DND-41 (cell line): ENCODE measurements at regions not wholly inside any gene's neighbourhood (a gene's known extent, or its start where the extent isn't known, plus 50 kb on each side); places are given as distances from the start of the nearest gene placed in this dataset.

Source experiments
- ATAC-seq: fragments of 200-7000 bp; cut with Tn5 transposase; 3 replicates; pipeline ENCODE4 v1.9.1; 2021; ENCODE audit warnings: low read depth; ENCODE audit not compliant: insufficient read depth
- DNase-seq: peaks from one replicate; pipeline ENCODE4 v3.0.0-alpha.2; 2020
- H2AFZ ChIP-seq: 2 replicates; pipeline ENCODE4 v1.6.0; 2012; ENCODE audit warnings: low read depth, low read length
- H3K27ac ChIP-seq: 2 replicates; pipeline ENCODE4 v1.5.1; 2012; ENCODE audit warnings: low read length, inconsistent platforms
- H3K27me3 ChIP-seq: fragments of 200-600 bp; sonication (generic); 2 replicates; pipeline ENCODE4 v1.6.0; 2012; ENCODE audit warnings: low read length, mild to moderate bottlenecking, inconsistent platforms; ENCODE audit not compliant: insufficient read depth, poor library complexity
- H3K36me3 ChIP-seq: 2 replicates; pipeline ENCODE4 v1.5.1; 2012; ENCODE audit warnings: low read length, inconsistent platforms; ENCODE audit not compliant: insufficient read depth
- H3K4me1 ChIP-seq: 2 replicates; pipeline ENCODE4 v1.5.1; 2012; ENCODE audit warnings: mild to moderate bottlenecking, low read length; ENCODE audit not compliant: insufficient read depth
- H3K4me2 ChIP-seq: 2 replicates; pipeline ENCODE4 v1.6.0; 2012; ENCODE audit warnings: mild to moderate bottlenecking, moderate library complexity, low read length, inconsistent platforms; ENCODE audit not compliant: insufficient read depth
- H3K4me3 ChIP-seq, 2 experiments: fragments of 200-600 bp in 1 of 2; shearing (Covaris generic) in 1 of 2; 2 replicates each; pipeline ENCODE4 v1.5.1; 2012 to 2016; ENCODE audit warnings: inconsistent platforms in 2 of 2, low read length in 2 of 2, mild to moderate bottlenecking in 2 of 2, low read depth in 1 of 2, moderate library complexity in 1 of 2
- H3K79me2 ChIP-seq: 2 replicates; pipeline ENCODE4 v1.6.0; 2012; ENCODE audit warnings: low read length, inconsistent platforms; ENCODE audit not compliant: insufficient read depth
- H3K9ac ChIP-seq: 2 replicates; pipeline ENCODE4 v1.6.0; 2012; ENCODE audit warnings: low read depth, mild to moderate bottlenecking, inconsistent platforms, low read length, moderate library complexity
- H3K9me3 ChIP-seq: 2 replicates; pipeline ENCODE4 v1.5.1; 2012; ENCODE audit warnings: low read length, moderate library complexity, mild to moderate bottlenecking, inconsistent platforms; ENCODE audit not compliant: insufficient read depth, severe bottlenecking
- H4K20me1 ChIP-seq: 2 replicates; pipeline ENCODE4 v1.6.0; 2012; ENCODE audit warnings: low read length; ENCODE audit not compliant: insufficient read depth
- CTCF ChIP-seq: IDR thresholded peaks from 2 replicates; pipeline ENCODE4 v1.5.1; 2012; ENCODE audit warnings: borderline replicate concordance, low read length, moderate library complexity, mild to moderate bottlenecking; ENCODE audit not compliant: poor library complexity, severe bottlenecking; ENCODE audit errors: extremely low read depth
- EZH2 ChIP-seq: IDR thresholded peaks from 3 replicates; pipeline ENCODE4 v1.6.1; 2012; ENCODE audit warnings: borderline replicate concordance, low read depth, mild to moderate bottlenecking, moderate library complexity, low read length, inconsistent platforms; ENCODE audit not compliant: severe bottlenecking

GRCh38 chr21:38067086-38067739 lies 151.0 kb upstream of the KCNJ6 start:
- no peak overlapping the region for H3K4me2 ChIP-seq
- H3K79me2 ChIP-seq = no peaks in the 10 kb centered on the region
- H3K4me3 ChIP-seq = no peak overlapping the region
- no peak for TF ChIP-seq EZH2
- TF ChIP-seq CTCF = no peak
- no peak overlapping the region for H2AFZ ChIP-seq
- no peaks in the 10 kb centered on the region for H4K20me1 ChIP-seq
- H3K4me1 ChIP-seq = no peaks in the 10 kb centered on the region
- H3K9ac ChIP-seq = no peak overlapping the region
- H3K27ac ChIP-seq = no peak overlapping the region
- no peak for ATAC-seq
- no peak for DNase-seq
- H3K27me3 ChIP-seq = no peaks in the 10 kb centered on the region
- H3K36me3 ChIP-seq = no peaks in the 10 kb centered on the region
- no peaks in the 10 kb centered on the region for H3K9me3 ChIP-seq

- Histone ChIP-seq H2AFZ (no peak overlapping the region), H3K36me3 (no peaks in the 10 kb centered on the region), H3K4me3 (no peak overlapping the region), H4K20me1 (no peaks in the 10 kb centered on the region), H3K79me2 (no peaks in the 10 kb centered on the region), H3K27ac (no peak overlapping the region), H3K9me3 (no peaks in the 10 kb centered on the region), H3K4me1 (no peaks in the 10 kb centered on the region), H3K27me3 (no peaks in the 10 kb centered on the region), H3K4me2 (no peak overlapping the region), H3K9ac (no peak overlapping the region)
- ATAC-seq (no peak), DNase-seq (no peak)
- TF ChIP-seq EZH2 (no peak), CTCF (no peak)
Observed at GRCh38 chr21:38072489-38072888, 156.2 kb upstream of the KCNJ6 start.

- Histone ChIP-seq H4K20me1 (no peaks in the 10 kb centered on the region), H3K4me2 (no peak overlapping the region), H3K27me3 (peaks cover 3% of the 10 kb centered on the region), H2AFZ (no peak overlapping the region), H3K4me3 (no peak overlapping the region), H3K27ac (no peak overlapping the region), H3K36me3 (no peaks in the 10 kb centered on the region), H3K4me1 (no peaks in the 10 kb centered on the region), H3K79me2 (no peaks in the 10 kb centered on the region), H3K9ac (no peak overlapping the region), H3K9me3 (no peaks in the 10 kb centered on the region)
- ATAC-seq (no peak), DNase-seq (no peak)
- no peak for TF ChIP-seq EZH2
- no peak for TF ChIP-seq CTCF
Observed at GRCh38 chr21:38075833-38076587, 159.8 kb upstream of the KCNJ6 start.
